Calu3 (cell line): ENCODE measurements at regions not wholly inside any gene's neighbourhood (a gene's known extent, or its start where the extent isn't known, plus 50 kb on each side); places are given as distances from the start of the nearest gene placed in this dataset.

Source experiments
- BruUV-seq: library from RNA; stranded (reverse); fragments of 400-500 nt; replicated peaks from 2 replicates; lab custom pipeline; 2021; lab: Mats Ljungman, UMichigan
- CTCF ChIA-PET: fragments of 300-600 bp; sonication (Branson Sonifier 250); formaldehyde crosslinking; loops from one replicate; lab custom pipeline; 2022; ENCODE audit warnings: antibody characterized with exemption; lab: Charles Lee
- DNase-seq: peaks from one replicate; pipeline ENCODE4 v3.0.0; 2022
- H3K27ac Mint-ChIP-seq: one replicate; pipeline ENCODE4 v1.8.0; 2022; ENCODE audit warnings: mixed read lengths; ENCODE audit not compliant: unreplicated experiment
- H3K27me3 Mint-ChIP-seq: one replicate; pipeline ENCODE4 v1.8.0; 2022; ENCODE audit warnings: mixed read lengths; ENCODE audit not compliant: unreplicated experiment
- H3K36me3 Mint-ChIP-seq: one replicate; pipeline ENCODE4 v1.8.0; 2022; ENCODE audit warnings: mild to moderate bottlenecking, moderate library complexity, mixed read lengths; ENCODE audit not compliant: insufficient read depth, unreplicated experiment
- H3K4me1 Mint-ChIP-seq: one replicate; pipeline ENCODE4 v1.8.0; 2022; ENCODE audit warnings: mild to moderate bottlenecking, low read depth, mixed read lengths; ENCODE audit not compliant: unreplicated experiment
- H3K4me3 Mint-ChIP-seq: one replicate; pipeline ENCODE4 v1.8.0; 2022; ENCODE audit warnings: mild to moderate bottlenecking, low read depth, moderate library complexity, mixed read lengths; ENCODE audit not compliant: unreplicated experiment
- H3K9me3 Mint-ChIP-seq: one replicate; pipeline ENCODE4 v1.8.0; 2022; ENCODE audit warnings: low read depth, mixed read lengths; ENCODE audit not compliant: unreplicated experiment
- intact Hi-C: fragments of 100-400 bp; cut with micrococcal nuclease; formaldehyde crosslinking; loops from one replicate; pipeline ENCODE4 v1.10.0; 2022; ENCODE audit not compliant: unreplicated experiment
- TF ChIP-seq, protein P1 (sequence below): fragments of 200-600 bp; IDR thresholded peaks from one replicate; pipeline ENCODE4 v1.8.0; 2022; ENCODE audit warnings: antibody characterized with exemption; ENCODE audit not compliant: unreplicated experiment

DNA sequence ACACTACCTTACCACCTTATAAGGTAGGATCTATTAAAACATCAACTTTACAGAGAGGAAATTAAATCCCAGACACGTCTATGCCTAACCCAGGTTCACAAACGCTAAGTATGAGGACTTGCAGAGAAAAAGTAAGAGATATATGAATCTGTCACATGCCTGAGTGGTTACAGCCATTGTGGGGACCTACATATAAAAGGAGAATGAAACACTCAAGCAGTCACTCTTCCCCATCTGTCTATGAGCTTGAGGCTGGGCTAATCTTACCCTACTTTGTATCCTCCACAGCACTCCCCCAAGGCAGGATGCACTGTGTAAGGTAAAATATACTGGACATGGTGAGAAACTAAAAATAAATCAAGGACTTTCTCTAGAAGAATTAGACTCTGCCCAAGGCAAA is 339.9 kb downstream of the HNRNPD start:
- H3K36me3 Mint-ChIP-seq: no peaks in the 10 kb centered on the region
- no peak for DNase-seq
- CTCF ChIA-PET: no interaction called here
- BruUV-seq: no TSS peak
- intact Hi-C loops: no loop called here
- H3K27me3 Mint-ChIP-seq: no peaks in the 10 kb centered on the region
- H3K4me1 Mint-ChIP-seq: peaks cover 25% of the 10 kb centered on the region
- H3K9me3 Mint-ChIP-seq: no peaks in the 10 kb centered on the region
- no peak overlapping the region for H3K27ac Mint-ChIP-seq
- H3K4me3 Mint-ChIP-seq: no peak overlapping the region
- TF ChIP-seq, protein P1, sequence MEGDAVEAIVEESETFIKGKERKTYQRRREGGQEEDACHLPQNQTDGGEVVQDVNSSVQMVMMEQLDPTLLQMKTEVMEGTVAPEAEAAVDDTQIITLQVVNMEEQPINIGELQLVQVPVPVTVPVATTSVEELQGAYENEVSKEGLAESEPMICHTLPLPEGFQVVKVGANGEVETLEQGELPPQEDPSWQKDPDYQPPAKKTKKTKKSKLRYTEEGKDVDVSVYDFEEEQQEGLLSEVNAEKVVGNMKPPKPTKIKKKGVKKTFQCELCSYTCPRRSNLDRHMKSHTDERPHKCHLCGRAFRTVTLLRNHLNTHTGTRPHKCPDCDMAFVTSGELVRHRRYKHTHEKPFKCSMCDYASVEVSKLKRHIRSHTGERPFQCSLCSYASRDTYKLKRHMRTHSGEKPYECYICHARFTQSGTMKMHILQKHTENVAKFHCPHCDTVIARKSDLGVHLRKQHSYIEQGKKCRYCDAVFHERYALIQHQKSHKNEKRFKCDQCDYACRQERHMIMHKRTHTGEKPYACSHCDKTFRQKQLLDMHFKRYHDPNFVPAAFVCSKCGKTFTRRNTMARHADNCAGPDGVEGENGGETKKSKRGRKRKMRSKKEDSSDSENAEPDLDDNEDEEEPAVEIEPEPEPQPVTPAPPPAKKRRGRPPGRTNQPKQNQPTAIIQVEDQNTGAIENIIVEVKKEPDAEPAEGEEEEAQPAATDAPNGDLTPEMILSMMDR: no peak

DNA sequence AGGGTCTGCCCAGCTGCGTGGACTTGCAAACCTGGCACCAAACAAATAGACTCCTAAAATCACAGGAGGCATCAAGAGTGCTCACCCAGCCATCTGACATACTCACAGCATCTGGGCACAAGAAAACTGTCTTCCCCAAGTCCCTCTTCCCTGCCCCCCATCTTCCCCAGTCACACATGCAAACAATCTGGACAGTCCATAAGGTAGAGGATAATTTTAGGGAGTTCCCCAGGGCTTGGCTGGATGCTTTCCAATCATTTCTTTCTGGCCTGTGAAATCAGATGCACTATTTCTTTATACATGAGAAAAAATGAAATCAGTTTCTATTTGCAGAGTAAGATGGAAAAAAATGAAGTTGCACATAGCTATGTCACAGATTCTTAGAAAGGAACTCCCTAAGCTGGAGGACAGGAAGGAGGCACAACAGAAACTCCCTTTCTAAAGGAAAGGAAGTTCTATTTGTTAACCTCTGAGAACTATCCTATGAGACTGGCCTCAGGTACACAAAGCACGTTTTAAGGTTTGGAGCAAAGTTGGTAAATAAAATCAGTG is 342.3 kb downstream of the HNRNPD start:
- no peaks in the 10 kb centered on the region for H3K36me3 Mint-ChIP-seq

DNA sequence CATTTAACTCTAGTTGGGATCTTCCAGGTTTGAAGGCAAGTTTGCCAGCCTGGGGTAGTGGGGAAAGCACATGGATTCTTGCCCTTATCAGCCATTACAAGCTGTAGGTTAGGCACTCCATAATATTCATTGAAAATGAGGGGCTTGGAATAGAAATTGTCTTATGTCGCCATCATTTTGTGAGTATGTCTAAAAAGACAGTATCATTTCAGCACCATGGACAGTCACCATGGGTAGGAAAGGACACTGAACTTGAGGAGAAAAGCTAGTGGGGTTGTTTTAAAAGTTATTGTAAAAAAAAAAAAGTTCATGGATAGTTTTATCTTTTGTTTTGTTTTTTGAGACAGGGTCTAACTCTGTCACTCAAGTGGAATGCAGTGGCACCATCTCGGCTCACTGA is 356.1 kb downstream of the HNRNPD start:
- intact Hi-C loops: no loop called here
- Mint-ChIP-seq H3K4me1 (no peaks in the 10 kb centered on the region), H3K27me3 (no peaks in the 10 kb centered on the region), H3K27ac (no peak overlapping the region), H3K4me3 (no peak overlapping the region), H3K9me3 (peaks cover 12% of the 10 kb centered on the region), H3K36me3 (no peaks in the 10 kb centered on the region)
- CTCF ChIA-PET: no interaction called here
- peak; percentile 11 for DNase-seq
- TF ChIP-seq, protein P1: no peak
- BruUV-seq: no TSS peak

More for the DNA sequence above, 342.3 kb downstream of the HNRNPD start:
- intact Hi-C loops: no loop called here
- TF ChIP-seq, protein P1: no peak
- no TSS peak for BruUV-seq
- Mint-ChIP-seq H3K27ac (no peak overlapping the region), H3K4me3 (no peak overlapping the region), H3K27me3 (no peaks in the 10 kb centered on the region), H3K9me3 (no peaks in the 10 kb centered on the region), H3K4me1 (peaks cover 8% of the 10 kb centered on the region)
- CTCF ChIA-PET: interaction anchor here (0.7 kb wide), 1 partner anchor 27 kb away, joined by 4 read pairs; no protein-coding TSS in a partner anchor
- DNase-seq: no peak

DNA sequence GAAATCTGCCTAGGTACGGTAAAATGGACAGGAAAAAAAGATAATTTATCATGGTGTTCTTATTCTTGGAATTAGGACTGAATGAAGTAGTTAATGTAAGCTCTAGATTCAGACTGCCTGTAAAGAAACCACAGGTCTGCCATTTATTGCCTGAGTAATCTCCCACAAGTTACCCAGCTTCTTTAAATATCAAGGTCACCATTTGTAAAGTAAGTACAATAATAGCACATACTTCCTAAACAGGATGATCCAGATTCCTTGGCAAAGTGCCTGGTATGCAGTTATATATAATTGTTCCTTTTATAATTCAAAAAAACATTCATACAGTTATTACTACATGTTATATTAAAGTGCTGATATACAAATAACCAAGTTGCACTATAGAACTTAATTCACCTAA is 368.6 kb downstream of the HNRNPD start:
- intact Hi-C loops: no loop called here
- H3K4me1 Mint-ChIP-seq: peaks cover 44% of the 10 kb centered on the region
- no peak overlapping the region for H3K27ac Mint-ChIP-seq
- CTCF ChIA-PET: interaction anchor here (0.5 to 0.9 kb wide), 3 partner anchors 11 to 280 kb away, joined by 3 to 4 read pairs (median 3); no protein-coding TSS in a partner anchor
- peaks cover 3% of the 10 kb centered on the region for H3K9me3 Mint-ChIP-seq
- H3K36me3 Mint-ChIP-seq: no peaks in the 10 kb centered on the region
- DNase-seq: peak; percentile 46
- TF ChIP-seq, protein P1: no peak
- H3K27me3 Mint-ChIP-seq: no peaks in the 10 kb centered on the region
- no TSS peak for BruUV-seq
- peak overlapping the region; percentile 41 for H3K4me3 Mint-ChIP-seq
